ENCODE measurements at regions not wholly inside any gene's neighbourhood (a gene's known extent, or its start where the extent isn't known, plus 50 kb on each side); places are given as distances from the start of the nearest gene placed in this dataset.
A peak's percentile ranks its signal among the peaks of the same experiment; 100 is the strongest.

DNA sequence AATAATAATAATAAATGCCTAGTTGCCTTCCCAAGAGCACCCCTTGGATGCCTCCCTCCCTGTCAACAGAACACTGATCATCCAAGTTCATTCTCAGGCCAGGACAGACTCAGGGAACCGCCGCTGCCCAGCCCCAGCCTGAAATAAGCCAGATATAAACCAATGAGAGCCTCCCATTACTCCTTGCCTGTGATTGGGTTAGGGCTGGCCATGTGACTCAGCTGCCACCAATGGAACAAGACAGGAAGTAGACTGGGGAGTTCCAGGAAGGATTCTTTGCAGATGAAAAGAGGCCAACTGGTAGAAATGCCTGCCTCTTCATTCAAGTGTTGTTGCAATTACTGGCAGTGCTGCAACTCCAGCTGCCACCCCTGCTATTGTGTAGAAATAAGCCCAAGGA is 146.4 kb upstream of the TIAM1 start:
- in situ Hi-C loops (cut with HindIII; ENCODE audit: low pct_unique_long_range_greater_than_20kb, low sequenced_read_pairs) = no loop called here
- no peak for DNase-seq (ENCODE audit: low read depth, low spot score)

DNA sequence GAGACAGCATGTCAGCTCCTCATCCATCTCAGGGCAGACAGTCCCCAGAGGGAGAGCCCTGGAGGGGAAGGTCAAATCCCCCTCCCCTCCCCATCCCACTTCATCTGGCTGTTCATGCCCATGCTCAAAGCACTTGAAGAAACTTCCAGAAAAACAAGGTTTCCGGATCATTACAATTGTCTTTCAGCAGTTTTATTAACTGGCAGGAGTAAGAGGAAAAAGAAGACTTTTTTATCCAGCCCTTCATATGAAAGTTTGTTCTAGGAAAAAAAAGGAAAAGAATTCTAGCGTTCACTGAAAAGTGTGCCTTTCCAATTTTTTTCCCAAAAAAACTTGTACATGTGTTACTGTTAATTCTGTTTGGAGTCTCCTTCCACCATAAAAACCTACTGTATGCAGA is 145.7 kb upstream of the TIAM1 start:
- DNase-seq (ENCODE audit: low read depth, low spot score) = no peak
- in situ Hi-C loops (cut with HindIII; ENCODE audit: low pct_unique_long_range_greater_than_20kb, low sequenced_read_pairs) = no loop called here

DNA sequence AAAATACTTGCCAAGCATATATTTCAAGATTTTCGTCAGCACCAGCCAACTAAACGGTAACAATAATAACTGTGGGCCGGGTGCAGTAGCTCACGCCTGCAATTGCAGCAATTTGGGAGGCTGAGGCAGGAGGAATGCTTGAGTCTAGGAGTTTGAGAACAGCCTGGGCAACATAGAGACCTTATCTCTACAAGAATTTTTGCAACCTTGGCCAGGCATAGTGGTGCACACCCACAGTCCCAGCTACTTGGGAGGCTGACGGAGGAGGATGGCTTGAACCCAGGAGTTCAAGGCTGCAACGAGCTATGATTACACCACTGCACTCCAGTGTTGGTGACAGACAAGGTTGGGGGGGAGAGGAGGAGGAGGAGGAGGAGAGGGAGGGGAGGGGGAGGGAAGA is 145.0 kb upstream of the TIAM1 start:
- no peak for DNase-seq (ENCODE audit: low read depth, low spot score)
- in situ Hi-C loops (cut with HindIII; ENCODE audit: low pct_unique_long_range_greater_than_20kb, low sequenced_read_pairs) = no loop called here

DNA sequence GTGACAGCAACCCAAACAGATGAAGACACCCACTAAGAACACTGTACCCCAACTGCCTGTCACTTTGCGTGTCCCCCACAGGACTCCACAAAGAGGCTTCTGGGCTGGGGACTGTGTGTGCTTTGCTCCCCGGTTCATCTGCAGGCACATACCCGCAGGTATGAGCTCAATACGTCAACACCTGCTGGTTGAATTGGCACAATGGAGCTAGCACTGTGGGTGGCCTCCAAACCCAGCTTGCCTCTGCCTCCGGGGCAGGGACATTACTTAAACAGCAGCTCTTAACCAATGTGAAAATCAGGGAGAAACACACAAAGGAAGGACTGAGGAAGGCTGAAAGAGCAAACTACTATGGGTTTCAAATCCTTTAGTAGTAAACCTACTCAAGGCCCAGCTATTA is 140.2 kb upstream of the TIAM1 start:
- in situ Hi-C loops (cut with HindIII; ENCODE audit: low pct_unique_long_range_greater_than_20kb, low sequenced_read_pairs) = no loop called here

DNA sequence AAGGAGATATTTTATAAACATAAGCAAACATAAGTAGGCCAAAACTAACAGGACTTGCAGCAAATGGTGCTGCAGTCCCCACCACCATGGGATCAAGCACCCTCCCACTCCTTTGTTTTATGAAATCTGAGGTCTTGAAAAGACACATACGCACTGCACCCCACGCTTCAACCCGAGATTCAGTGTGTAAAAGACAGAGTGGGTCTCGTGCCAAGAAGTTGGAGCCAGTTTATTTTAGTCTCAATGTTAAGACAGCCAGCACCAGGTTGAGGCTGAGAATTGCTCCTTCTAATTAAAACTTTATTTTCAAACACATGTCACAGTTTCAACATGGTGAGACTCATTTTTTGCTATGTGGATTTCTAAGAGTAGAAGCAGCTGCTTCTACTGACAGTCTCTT is 139.1 kb upstream of the TIAM1 start:
- DNase-seq (ENCODE audit: low read depth, low spot score) = no peak
- in situ Hi-C loops (cut with HindIII; ENCODE audit: low pct_unique_long_range_greater_than_20kb, low sequenced_read_pairs) = no loop called here

More for the DNA sequence above, 140.2 kb upstream of the TIAM1 start:
- no peak for DNase-seq (ENCODE audit: low read depth, low spot score)

DNA sequence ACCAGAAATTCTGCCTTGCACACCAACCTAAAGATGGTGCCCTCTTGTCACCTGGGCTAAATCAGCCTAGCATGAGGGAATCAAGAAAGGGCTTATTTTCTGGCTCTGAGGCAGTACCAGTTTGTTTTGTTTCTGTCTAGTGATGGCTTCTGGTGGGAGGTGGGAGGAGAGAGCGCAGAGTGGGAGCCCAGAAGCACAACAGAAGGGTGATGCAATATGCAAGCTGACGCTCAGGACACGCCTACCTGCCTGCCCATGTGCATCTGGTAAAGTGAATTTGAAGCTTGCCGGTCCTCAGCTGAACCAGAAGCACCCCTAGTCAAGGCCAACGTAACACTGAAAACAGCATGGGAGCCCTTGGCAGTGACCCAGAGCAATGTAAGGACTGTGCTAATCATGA is 138.4 kb upstream of the TIAM1 start:
- no peak for DNase-seq (ENCODE audit: low read depth, low spot score)
- in situ Hi-C loops (cut with HindIII; ENCODE audit: low pct_unique_long_range_greater_than_20kb, low sequenced_read_pairs) = no loop called here

DNA sequence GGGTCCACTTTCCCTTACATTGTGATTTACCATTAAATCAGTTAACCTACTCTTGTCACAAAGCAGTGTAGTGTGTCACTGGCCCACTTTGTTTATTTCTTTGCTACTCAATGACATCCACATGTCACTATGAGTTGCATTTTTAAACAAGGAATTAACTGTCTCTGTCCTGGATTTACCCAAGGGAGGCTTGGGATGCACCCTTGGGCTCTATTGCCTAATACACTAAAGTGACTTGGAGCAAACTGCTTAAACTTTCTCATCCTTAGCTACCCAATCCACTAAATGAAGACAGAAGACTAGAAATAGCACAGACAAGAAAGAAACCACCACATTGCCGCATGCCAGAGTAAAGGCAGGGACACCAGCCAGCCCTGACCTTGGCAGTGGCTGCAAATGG is 136.2 kb upstream of the TIAM1 start:
- in situ Hi-C loops (cut with HindIII; ENCODE audit: low pct_unique_long_range_greater_than_20kb, low sequenced_read_pairs) = no loop called here
- peak; percentile 51 for DNase-seq (ENCODE audit: low read depth, low spot score)

DNA sequence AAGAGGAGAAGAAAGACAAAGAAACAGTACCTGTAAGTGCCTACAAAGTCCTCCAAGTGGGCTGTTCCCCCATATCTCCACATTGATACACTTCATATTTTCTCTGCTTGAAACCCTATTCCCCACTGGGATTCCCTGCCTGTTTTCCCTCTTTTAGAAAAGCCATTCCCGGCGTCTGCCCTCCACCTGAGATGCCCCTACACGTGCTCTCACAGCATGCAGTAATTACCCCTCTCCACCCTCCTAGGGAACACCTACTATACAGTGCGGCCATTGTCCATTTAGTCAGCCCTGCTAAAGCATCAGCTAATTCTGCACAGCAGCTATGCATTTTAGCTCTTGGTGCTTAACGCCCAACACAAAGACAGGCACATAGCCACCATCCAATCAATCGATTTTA is 135.7 kb upstream of the TIAM1 start:
- in situ Hi-C loops (cut with HindIII; ENCODE audit: low pct_unique_long_range_greater_than_20kb, low sequenced_read_pairs) = no loop called here
- no peak for DNase-seq (ENCODE audit: low read depth, low spot score)

DNA sequence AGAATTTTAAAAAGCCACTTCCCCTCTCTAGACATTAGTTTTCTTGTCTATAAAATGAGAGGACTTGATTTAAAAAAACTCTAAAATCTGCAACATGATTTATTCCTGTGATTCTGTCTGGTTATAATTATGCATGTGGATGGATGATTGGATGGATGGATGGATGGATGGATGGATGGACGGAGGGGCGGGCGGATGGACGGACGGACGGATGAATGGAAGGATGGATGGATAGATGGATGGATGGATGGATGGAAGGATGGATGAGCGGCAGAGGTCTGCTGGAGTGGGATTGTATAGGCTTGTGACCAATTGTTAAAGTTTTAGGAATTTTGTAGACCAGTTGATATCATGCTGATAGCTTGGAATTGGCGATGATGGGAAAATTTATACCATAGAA is 135.2 kb upstream of the TIAM1 start:
- in situ Hi-C loops (cut with HindIII; ENCODE audit: low pct_unique_long_range_greater_than_20kb, low sequenced_read_pairs) = no loop called here
- DNase-seq (ENCODE audit: low read depth, low spot score) = no peak

DNA sequence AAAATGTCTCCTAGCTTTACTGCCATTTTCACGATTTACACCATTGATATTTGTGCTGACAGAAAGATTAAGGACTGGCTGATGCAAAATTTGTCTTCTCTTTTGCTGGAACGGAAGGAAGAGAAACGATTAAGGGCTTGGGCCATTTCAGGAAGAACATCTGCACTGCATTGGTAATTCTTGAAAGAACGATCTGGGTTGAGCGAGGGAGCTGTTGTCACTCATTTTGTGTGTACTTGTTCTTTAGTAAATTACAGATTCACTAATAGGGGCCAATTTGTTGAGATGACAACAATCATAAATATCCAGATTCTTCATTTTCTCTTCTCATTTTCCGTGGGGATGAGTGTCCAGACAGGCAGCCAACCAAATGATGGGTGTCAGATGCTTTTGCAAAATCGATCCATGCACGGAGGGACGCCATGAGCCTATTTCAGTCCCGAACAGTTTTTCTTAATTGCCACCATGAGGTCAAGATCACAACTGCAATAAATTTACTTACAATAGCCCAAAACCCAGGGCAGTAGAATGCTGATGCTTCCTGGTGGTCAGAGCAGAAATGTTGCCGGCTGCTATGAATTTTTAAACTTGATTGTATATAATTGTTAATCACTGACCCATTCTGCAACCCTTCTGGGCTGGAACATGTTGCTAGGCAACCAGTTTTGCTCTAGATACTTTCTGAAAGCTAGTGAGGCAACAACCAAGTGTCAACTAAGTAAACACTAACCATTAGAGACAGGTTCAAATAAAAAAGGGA is 132.4 kb upstream of the TIAM1 start:
- peak; percentile 36 for DNase-seq (ENCODE audit: low read depth, low spot score)
- in situ Hi-C loops (cut with HindIII; ENCODE audit: low pct_unique_long_range_greater_than_20kb, low sequenced_read_pairs) = no loop called here

DNA sequence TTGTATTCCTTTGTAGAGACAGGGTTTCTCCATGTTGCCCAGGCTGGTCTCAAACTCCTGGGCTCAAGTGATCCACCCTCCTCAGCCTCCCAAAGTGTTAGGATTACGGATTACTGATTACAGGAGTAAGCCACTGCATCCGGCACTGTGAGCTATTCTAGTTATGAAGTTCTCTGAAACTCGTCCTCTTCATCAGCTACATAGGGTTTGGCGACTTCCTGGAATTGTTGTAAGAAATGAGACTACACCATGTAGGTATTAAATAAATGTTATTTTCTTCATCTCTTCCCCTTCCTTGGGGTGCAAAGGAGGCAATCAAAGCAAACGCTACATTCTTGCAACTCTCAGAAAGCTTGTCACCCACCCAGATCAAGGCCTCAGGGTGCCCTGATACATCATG is 131.2 kb upstream of the TIAM1 start:
- in situ Hi-C loops (cut with HindIII; ENCODE audit: low pct_unique_long_range_greater_than_20kb, low sequenced_read_pairs) = no loop called here
- DNase-seq (ENCODE audit: low read depth, low spot score) = no peak

DNA sequence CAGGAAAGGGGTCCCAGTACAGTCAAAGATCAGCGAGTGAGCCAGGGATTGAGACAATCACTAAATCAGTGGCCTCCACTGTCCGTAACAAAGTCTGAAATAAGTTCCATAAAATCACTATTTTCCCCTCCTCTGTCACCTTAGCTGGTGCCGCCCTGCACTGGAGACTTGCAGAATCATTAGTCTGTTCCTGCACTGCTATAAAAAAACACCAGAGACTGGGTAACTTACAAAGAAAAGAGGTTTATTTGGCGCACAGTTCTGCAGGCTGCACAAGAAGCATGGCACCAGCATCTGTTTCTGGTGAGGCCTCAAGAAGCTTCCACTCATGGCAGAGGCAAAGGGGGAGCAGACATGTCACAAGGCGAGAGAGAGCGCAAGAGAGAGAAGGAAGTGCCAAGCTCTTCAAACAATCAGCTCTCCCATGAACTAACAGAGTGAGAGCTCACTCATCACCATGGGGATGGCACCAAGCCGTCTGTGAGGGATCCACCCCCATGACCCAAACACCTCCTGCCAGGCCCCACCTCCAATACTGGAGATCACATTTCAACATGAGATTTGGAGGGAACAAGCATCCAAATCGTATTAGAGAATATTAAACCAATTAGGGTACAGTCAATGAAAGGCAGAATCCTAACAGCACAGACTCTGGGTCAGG is 129.8 kb upstream of the TIAM1 start:
- in situ Hi-C loops (cut with HindIII; ENCODE audit: low pct_unique_long_range_greater_than_20kb, low sequenced_read_pairs) = no loop called here
- no peak for DNase-seq (ENCODE audit: low read depth, low spot score)

DNA sequence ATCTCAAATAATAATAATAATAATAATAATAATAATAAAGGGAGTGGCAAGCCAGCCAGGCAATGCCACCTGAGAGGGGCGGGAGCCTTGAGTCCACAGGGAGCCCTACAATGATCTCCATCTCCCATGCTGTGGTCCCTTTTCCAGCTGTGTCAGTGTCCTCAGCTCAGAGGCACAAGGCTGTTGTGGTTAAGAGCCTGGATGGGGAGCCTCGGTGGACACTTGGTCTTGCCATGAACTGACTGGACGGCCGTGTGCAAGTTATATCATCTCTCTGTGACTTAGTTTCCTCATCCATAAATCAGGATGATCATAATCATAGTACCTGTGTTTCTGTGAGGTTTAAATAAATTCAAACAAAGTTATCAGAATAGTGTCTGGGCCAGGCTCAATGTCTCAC is 127.8 kb upstream of the TIAM1 start:
- in situ Hi-C loops (cut with HindIII; ENCODE audit: low pct_unique_long_range_greater_than_20kb, low sequenced_read_pairs) = no loop called here
- DNase-seq (ENCODE audit: low read depth, low spot score) = no peak

DNA sequence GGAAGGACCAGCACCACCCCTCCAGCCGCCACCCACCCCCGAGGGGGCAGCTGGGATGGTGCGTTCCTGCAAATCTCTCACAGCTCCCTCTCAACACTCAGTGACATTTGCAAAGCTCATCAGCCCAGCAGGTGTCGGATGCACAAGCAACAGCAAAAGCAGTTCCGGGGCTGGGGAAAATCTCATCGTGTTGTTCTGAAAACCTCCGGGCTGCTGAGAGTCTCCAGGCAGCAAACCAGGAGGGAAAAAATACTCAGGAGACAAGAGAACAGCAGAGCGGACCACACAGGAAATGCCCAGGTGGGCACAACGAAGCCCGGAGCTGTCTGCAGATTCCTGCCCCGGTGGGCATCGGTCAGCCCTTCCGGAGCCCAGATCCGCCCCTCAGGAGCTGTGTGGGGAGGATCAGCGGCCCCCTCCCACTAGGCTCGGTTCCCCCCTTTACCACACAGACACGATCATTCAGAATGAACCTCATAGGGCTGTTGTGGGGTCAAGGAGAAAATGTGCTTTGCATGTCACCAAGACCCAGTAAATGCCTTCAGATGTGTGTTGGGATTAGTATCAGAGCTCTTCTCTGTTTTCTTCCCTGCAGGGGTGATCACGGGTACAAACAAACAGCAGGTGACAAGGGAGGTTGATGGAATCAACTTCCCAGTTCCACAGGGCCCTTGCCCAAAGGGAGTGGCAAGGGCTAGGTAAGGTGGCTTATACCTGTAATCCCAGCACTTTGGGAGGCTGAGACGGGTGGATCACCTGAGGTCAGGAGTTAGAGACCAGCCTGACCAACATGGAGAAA is 127.0 kb upstream of the TIAM1 start:
- in situ Hi-C loops (cut with HindIII; ENCODE audit: low pct_unique_long_range_greater_than_20kb, low sequenced_read_pairs) = no loop called here
- no peak for DNase-seq (ENCODE audit: low read depth, low spot score)

DNA sequence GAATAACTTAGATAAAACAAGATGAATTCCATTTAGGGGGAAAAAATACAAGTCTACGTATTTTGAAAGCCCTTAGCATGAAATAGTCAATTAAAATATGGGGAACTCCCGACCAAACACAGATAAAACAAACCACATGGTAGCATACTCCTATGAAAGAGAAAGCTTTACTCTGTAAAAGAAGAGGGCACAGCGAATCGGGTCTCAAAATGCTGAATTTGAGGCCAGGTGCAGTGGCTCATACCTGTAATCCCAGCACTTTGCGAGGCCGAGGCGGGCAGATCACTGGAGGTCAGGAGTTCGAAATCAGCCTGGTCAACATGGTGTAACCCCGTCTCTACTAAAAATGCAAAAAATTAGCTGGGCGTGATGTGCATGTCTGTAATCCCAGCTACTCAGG is 116.9 kb upstream of the TIAM1 start:
- DNase-seq (ENCODE audit: low read depth, low spot score) = no peak
- in situ Hi-C loops (cut with HindIII; ENCODE audit: low pct_unique_long_range_greater_than_20kb, low sequenced_read_pairs) = no loop called here

DNA sequence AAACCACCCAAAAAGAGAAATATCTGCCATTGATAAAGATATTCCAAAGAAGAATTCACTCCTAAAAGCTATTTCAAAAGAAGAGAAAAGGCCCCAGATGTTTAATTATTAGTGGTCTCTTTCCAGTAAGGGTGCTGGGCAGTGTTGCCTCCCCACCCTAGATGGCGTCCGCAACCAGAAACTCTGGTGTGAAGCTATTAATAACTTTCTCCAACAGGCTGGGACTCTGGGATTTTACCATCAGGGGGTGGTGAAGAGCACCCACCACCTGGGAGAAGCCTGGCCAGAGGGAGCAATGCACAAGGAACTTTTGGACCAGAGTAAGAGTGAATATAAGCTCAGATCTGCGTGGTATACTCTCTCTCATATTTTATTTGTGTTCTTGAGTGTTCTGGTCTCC is 115.4 kb upstream of the TIAM1 start:
- DNase-seq (ENCODE audit: low read depth, low spot score) = peak; percentile 83
- in situ Hi-C loops (cut with HindIII; ENCODE audit: low pct_unique_long_range_greater_than_20kb, low sequenced_read_pairs) = no loop called here

DNA sequence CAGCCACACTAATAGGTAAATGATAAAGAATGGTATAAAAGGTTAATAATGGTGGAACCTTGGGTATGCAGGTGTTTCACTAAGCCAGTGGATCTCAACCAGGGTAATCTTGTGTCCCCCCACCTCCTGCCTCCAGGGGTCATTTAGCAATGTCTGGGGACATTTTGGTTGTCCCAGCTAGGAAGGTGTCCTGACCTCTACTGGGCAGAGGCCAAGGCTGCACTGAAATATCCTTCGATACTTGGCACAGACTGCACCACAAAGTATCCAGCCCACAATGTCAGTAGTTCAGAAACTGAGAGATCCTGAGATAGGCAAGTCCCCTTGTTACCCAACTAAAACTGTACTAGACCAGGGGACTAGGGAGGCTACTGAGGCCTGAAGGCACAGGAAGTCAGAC is 113.6 kb upstream of the TIAM1 start:
- in situ Hi-C loops (cut with HindIII; ENCODE audit: low pct_unique_long_range_greater_than_20kb, low sequenced_read_pairs) = no loop called here
- DNase-seq (ENCODE audit: low read depth, low spot score) = peak; percentile 56

DNA sequence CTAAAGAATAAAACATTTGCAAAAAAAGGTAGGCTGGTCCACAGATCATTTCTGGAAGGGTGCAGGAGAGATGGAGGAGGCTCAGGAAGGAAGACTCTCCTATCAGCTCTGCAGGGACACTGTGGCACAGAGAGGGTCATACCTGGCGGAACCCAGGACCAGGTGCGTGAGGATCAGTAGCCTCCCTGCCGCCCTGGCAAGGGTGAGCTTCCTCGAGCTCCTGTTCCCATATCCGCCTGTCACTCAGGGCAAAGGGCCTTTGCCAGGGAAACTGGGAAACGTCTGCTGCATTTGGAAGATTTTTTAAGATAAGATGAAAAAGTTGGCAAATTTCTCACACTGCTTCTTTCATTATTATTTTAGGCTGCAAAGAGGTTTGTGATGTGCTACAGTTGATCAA is 112.1 kb upstream of the TIAM1 start:
- in situ Hi-C loops (cut with HindIII; ENCODE audit: low pct_unique_long_range_greater_than_20kb, low sequenced_read_pairs) = no loop called here
- no peak for DNase-seq (ENCODE audit: low read depth, low spot score)

DNA sequence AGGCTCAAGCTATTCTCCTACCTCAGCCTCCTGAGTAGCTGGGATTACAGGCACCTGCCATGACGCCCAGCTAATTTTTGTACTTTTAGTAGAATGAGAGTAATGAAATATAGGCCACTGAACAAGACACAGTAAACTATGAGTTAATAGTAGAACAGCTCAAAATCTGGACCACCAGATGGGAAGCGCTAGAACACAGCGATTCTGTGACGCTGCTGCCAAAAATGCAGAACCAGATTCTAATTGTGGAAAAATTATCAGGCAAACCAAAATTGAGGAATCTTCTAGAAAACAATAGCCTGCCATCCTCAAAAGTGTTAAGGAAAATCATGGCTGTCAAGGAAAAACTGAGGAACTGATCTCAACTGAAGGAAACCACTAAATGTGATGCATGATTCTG is 111.4 kb upstream of the TIAM1 start:
- DNase-seq (ENCODE audit: low read depth, low spot score) = no peak
- in situ Hi-C loops (cut with HindIII; ENCODE audit: low pct_unique_long_range_greater_than_20kb, low sequenced_read_pairs) = no loop called here

Data from SK-MEL-5 (cell line).